Skeletal muscle tissue (tissue), 3 donors: ENCODE measurements at regions not wholly inside any gene's neighbourhood (a gene's known extent, or its start where the extent isn't known, plus 50 kb on each side); places are given as distances from the start of the nearest gene placed in this dataset.

Experiments
- H3K27ac ChIP-seq: one replicate; pipeline ENCODE4 v1.7.0; 2013; ENCODE audit warnings: mild to moderate bottlenecking, low read depth, low read length, inconsistent platforms
- H3K27me3 ChIP-seq, 3 donors: one replicate each; pipeline ENCODE4 v1.7.0; 2013; ENCODE audit warnings: low read length in 3 of 3; ENCODE audit not compliant: control insufficient read depth in 3 of 3, insufficient read depth in 3 of 3
- H3K36me3 ChIP-seq, 3 donors: one replicate each; pipeline ENCODE4 v1.7.0; 2013; ENCODE audit warnings: low read length in 3 of 3; ENCODE audit not compliant: control insufficient read depth in 3 of 3, insufficient read depth in 3 of 3
- H3K4me1 ChIP-seq, 3 donors: one replicate each; pipeline ENCODE4 v1.7.0; 2013; ENCODE audit warnings: low read length in 3 of 3, mild to moderate bottlenecking in 3 of 3; ENCODE audit not compliant: control insufficient read depth in 3 of 3, insufficient read depth in 3 of 3
- H3K4me3 ChIP-seq, 3 donors: one replicate each; pipeline ENCODE4 v1.7.0; 2013; ENCODE audit warnings: low read length in 3 of 3
- H3K9ac ChIP-seq, 3 donors: one replicate each; pipeline ENCODE4 v1.7.0; 2013; ENCODE audit warnings: low read length in 3 of 3, mild to moderate bottlenecking in 3 of 3, moderate library complexity in 2 of 3, low read depth in 1 of 3
- H3K9me3 ChIP-seq, 3 donors: one replicate each; pipeline ENCODE4 v1.7.0; 2013; ENCODE audit warnings: low read length in 3 of 3; ENCODE audit not compliant: control insufficient read depth in 3 of 3
- donor health status: Osteomylitis.

DNA sequence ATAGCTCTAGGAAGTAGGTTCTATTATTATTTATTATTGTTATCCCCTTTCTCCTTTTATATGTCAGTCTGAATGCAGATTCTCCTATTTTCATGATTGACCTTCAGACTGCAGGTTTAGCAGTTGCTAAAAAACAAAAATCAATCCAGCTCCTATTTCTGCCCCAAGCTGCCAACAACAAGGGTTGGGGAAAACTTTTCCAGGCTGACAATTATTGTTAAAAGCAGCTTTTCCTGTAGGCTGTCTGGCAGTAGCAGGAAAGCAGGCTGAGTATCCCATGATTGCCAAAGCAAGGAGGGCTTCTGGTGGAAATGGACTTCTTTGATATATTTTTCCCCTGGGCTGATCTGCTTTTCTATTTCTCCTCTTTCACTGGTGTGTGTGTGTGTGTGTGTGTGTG is 78.0 kb upstream of the CTLA4 start:
- no peak overlapping the region for H3K27ac ChIP-seq
- H3K36me3 ChIP-seq, result no peaks in the 10 kb centered on the region
- H3K9me3 ChIP-seq, result no peaks in the 10 kb centered on the region
- H3K27me3 ChIP-seq, result no peaks in the 10 kb centered on the region
- peaks cover 0 to 8% (median 0%) of the 10 kb centered on the region in 3 donors for H3K4me1 ChIP-seq
- no peak overlapping the region for H3K9ac ChIP-seq
- H3K4me3 ChIP-seq, result no peak overlapping the region

DNA sequence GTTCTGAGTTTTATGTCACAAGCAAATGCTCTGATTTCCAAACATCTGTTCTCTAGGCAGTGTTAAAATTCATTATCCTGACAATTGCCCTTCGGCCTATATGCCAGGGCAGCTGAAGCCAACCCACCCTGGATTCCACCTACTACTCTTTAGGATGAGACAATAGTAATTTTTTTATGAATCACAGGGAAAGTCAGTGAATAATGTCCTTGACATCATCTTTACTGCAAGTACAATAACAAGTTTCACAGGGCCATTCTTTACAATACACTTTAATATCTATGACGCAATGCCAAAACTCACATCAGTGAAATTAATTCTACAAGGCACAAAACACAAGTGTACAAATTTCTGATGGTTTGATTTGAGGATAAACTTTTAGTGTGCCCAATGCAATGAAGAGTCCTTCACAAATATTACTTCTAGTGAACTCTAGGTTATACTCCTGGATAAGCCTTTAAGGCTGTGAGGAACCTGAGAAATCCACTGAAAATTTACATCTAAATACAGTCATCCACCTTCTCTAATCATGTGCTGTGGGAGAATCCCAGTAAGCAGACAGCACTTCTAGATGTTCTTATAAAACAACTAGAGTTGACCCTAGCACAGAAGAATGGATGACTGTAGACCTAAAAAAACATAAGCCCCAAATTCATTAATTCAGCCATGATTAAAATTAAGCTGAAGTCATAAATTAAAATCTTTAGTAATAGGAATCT is 77.3 kb upstream of the CTLA4 start:
- no peak overlapping the region for H3K27ac ChIP-seq
- H3K36me3 ChIP-seq, result no peaks in the 10 kb centered on the region
- no peak overlapping the region for H3K4me3 ChIP-seq
- no peaks in the 10 kb centered on the region for H3K27me3 ChIP-seq
- H3K9me3 ChIP-seq, result no peaks in the 10 kb centered on the region
- peaks cover 0 to 8% (median 0%) of the 10 kb centered on the region in 3 donors for H3K4me1 ChIP-seq
- H3K9ac ChIP-seq, result no peak overlapping the region

DNA sequence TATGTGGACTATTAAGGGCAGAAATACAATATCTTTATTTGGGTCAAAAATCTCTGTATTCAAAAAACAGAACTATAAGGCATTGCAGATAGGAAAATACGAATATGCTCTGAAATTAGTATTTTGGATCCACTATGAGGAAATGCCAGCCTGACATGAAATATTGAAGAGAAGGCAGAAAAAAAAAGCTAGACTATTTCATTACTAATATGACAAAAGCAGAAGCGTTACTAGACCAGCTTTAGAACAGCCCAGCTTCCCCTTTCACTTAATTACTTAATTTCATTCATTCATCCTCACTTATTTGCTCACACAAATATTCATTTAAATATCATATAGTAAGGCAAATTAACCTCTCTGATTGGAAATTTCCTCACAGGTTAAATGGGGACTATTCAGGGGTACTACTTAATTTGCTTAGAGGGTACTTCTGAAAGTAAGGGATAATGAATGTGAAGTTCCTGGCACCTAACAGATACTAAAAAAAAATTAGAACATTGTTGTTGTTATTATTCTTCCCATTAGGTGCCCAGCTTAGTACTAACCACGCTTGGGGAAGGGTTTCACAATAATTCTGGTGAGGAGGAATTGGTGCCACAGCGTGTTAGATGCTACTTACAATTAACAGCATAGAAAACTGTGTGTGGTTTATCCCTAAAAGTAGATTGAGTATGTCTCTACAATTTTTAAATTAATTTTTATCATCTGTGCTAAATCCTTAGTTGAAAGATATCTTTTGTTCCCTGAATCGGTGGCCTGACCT is 71.1 kb upstream of the CTLA4 start:
- no peak overlapping the region for H3K9ac ChIP-seq
- H3K36me3 ChIP-seq, result no peaks in the 10 kb centered on the region
- H3K4me1 ChIP-seq, result no peaks in the 10 kb centered on the region
- H3K27me3 ChIP-seq, result no peaks in the 10 kb centered on the region
- H3K27ac ChIP-seq, result no peak overlapping the region
- H3K4me3 ChIP-seq, result no peak overlapping the region
- no peaks in the 10 kb centered on the region for H3K9me3 ChIP-seq

DNA sequence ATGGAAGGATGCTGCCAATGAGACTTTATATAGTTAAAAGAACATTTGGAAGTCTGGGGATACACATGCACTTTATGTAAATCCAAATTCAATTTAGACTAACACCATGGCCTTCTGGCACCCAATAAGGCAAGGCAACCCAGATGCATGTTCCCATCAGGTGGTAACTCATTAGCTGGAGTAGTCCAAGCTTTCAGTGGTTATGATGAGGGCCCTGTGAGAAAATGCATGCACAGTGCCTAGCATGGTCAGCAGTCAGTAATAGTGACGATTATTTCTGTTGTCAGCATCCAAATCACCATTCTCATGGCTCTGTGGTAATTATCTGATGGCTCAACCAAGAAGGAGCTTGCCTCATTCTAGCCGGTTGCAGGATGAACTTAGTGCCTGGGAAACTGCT is 70.3 kb upstream of the CTLA4 start:
- Histone ChIP-seq H3K9ac (no peak overlapping the region), H3K27me3 (no peaks in the 10 kb centered on the region), H3K36me3 (no peaks in the 10 kb centered on the region), H3K9me3 (no peaks in the 10 kb centered on the region), H3K4me3 (no peak overlapping the region), H3K4me1 (peaks cover 0 to 2% (median under 1%) of the 10 kb centered on the region in 3 donors), H3K27ac (no peak overlapping the region)

DNA sequence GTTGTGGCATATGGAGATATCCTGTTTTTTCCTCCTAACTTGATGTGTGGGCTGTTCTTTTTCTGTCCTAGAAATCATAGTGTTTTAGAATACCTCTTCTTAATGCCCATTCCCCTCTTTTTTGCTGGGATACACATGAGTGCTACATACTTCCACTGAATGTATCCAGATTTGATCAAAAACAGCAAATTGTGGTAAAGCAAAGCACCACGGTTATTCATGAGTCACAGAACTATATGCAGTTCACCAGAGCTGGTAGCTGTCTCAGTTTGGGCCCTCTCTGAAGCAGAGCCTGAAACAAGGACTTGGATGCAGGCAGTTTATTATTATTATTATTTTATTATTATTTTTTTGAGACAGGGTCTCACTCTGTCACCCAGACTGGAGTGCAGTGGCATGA is 69.9 kb upstream of the CTLA4 start:
- Histone ChIP-seq H3K9ac (no peak overlapping the region), H3K27me3 (no peaks in the 10 kb centered on the region), H3K27ac (no peak overlapping the region), H3K4me1 (peaks cover 0 to 6% (median 4%) of the 10 kb centered on the region in 3 donors), H3K36me3 (no peaks in the 10 kb centered on the region), H3K9me3 (no peaks in the 10 kb centered on the region), H3K4me3 (no peak overlapping the region)

DNA sequence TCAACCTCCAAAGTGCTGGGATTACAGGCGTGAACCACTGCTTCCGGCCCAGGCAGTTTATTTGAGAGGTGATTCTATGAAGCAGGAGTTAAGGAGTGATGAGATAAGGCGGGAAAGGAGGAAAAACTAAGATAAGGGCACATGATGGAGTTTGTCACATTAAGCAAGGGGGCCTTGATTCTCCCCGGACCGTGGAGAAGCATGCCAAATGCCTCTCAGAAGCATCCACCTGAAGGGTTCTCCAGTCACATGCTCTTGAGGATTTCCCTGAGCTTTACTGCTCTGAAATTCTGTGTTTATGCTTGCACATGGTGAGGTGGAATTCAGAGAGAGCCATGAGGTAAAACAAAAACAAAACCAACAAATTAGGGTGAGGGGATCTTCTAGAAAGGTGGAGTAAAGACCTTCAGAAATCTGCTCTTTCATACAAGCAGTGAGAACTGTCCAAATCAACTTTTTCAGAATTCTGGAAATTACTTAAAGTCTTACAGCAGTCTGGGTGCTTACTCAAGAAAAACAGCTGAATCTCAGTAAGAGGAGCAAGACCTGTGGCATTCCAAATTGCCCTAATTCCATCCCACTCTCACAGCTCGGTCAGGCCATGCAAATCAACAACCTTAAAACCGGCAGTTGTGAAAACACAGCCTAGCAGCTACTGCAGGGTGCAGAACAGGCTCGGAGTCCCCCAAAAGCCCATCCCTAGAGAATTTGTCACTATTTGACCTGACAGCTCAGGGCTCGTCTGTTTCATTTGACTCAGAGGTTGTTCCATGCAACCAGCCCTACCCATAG is 69.1 kb upstream of the CTLA4 start:
- Histone ChIP-seq H3K36me3 (no peaks in the 10 kb centered on the region), H3K4me3 (no peak overlapping the region), H3K27me3 (no peaks in the 10 kb centered on the region), H3K27ac (no peak overlapping the region), H3K9ac (no peak overlapping the region), H3K9me3 (no peaks in the 10 kb centered on the region), H3K4me1 (peaks cover 0 to 13% (median 6%) of the 10 kb centered on the region in 3 donors)

DNA sequence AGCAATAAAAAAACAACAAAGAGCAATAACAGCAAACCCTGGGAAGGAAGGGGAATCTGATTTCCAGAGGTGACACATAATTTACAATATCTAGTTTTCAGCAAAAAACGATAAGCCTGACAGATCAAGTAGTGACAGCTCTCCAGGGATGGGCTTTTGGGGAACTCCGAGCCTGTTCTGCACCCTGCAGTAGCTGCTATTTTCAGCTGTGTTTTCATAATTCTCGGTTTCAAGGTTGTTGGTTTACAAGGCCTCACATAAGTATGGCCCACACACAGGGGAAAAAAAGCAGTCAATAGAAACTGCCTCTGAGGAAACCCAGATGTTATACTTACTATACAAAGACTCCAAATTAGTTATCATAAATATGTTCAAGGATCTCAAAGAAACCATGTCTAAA is 67.7 kb upstream of the CTLA4 start:
- Histone ChIP-seq H3K9ac (no peak overlapping the region), H3K9me3 (peaks cover 0 to 3% (median 0%) of the 10 kb centered on the region in 3 donors), H3K4me3 (no peak overlapping the region), H3K27ac (no peak overlapping the region), H3K27me3 (no peaks in the 10 kb centered on the region), H3K36me3 (no peaks in the 10 kb centered on the region), H3K4me1 (peaks cover 0 to 13% (median 6%) of the 10 kb centered on the region in 3 donors)

DNA sequence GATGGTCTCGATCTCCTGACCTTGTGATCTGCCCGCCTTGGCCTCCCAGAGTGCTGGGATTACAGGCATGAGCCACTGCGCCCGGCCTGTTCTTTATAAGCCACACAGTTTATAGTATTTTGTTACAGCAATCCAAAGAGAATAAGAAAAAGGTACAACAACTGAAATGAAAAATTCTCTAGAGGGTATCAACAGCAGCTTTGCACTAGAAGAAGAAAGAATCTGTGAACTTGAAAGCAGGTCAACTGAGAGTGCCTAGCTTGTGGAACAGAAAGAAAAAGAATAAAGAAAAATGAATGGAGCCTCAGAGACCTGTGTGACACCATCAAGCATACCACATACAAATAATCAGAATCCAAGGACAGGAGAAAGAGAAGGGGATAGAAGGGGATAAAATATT is 66.8 kb upstream of the CTLA4 start:
- Histone ChIP-seq H3K36me3 (no peaks in the 10 kb centered on the region), H3K4me1 (peaks cover 0 to 13% (median 6%) of the 10 kb centered on the region in 3 donors), H3K9me3 (peaks cover 0 to 3% (median 0%) of the 10 kb centered on the region in 3 donors), H3K4me3 (no peak overlapping the region), H3K27ac (no peak overlapping the region), H3K27me3 (no peaks in the 10 kb centered on the region), H3K9ac (no peak overlapping the region)

DNA sequence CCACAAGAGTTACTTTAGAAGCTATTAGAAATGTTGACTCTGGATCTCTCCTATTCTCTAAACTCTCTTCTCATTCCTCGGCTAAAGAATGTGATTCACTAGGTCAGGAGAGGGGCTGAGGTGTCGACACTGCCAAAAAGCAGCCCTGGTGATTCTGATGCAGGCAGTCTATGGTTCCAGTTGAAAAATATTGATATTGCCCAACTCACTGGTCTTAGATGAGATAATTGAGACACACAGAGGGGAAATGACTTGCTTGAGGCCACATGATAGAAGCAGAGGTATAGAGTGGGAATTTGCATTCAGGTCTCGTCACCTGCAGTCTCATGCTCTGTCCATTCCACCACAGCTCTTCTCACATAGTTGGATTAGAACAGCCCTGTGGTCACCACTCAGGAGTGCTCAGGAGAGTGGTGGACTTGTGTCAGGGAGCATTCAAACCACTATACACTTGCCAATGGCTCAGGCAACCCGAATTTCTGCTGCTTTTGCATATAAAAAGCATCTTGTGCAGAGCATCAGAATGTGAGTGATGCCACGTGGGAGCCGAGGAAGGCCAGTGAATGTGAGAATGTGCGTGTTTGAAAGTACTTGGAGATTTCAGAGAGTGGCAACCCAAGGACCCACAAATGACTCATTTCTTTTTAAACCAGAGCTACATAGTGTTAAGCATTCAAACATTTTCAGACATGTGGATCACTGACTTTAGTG is 65.1 kb upstream of the CTLA4 start:
- no peak overlapping the region for H3K9ac ChIP-seq
- H3K4me1 ChIP-seq, result peaks cover 0 to 13% (median 6%) of the 10 kb centered on the region in 3 donors

More for the DNA sequence above, 65.1 kb upstream of the CTLA4 start:
- no peaks in the 10 kb centered on the region for H3K27me3 ChIP-seq
- no peak overlapping the region for H3K27ac ChIP-seq
- H3K9me3 ChIP-seq, result peaks cover 0 to 3% (median 0%) of the 10 kb centered on the region in 3 donors
- no peaks in the 10 kb centered on the region for H3K36me3 ChIP-seq
- H3K4me3 ChIP-seq, result peak overlapping the region in 1 of 3 donors; percentile 35
